Stomach (tissue), 8 donors: ENCODE measurements at regions not wholly inside any gene's neighbourhood (a gene's known extent, or its start where the extent isn't known, plus 50 kb on each side); places are given as distances from the start of the nearest gene placed in this dataset.

ENCODE experiments used
- DNase-seq, 2 donors: peaks; one replicate each; pipeline versions ENCODE4 v3.0.0 to v3.0.0-alpha.2; 2013 to 2019
- H3K27ac ChIP-seq, 5 donors: fragments of 200-600 bp in 4 of 5; sonication (generic) in 4 of 5; one replicate each; pipeline ENCODE4 v1.5.1; 2013 to 2019; ENCODE audit warnings: mild to moderate bottlenecking in 1 of 5, moderate library complexity in 1 of 5
- H3K27me3 ChIP-seq, 3 donors: fragments of 200-600 bp; sonication (generic); one replicate each; pipeline ENCODE4 v1.5.1; 2017 to 2019; ENCODE audit warnings: mixed run types in 1 of 3
- H3K36me3 ChIP-seq, 4 donors: fragments of 200-600 bp; sonication (generic); 1 replicate in 3 of 4; 2 replicates in 1 of 4; pipeline ENCODE4 v1.5.1; 2016 to 2019
- H3K4me1 ChIP-seq, 4 donors: fragments of 200-600 bp; sonication (generic); one replicate each; pipeline ENCODE4 v1.5.1; 2016 to 2019
- H3K4me3 ChIP-seq, 4 donors: fragments of 200-600 bp; sonication (generic) in 3 of 4; one replicate each; pipeline ENCODE4 v1.5.1; 2016 to 2019; ENCODE audit warnings: mild to moderate bottlenecking in 1 of 4
- H3K9me3 ChIP-seq, 4 donors: fragments of 200-600 bp; sonication (generic); one replicate each; pipeline ENCODE4 v1.5.1; 2016 to 2019
- EP300 ChIP-seq: sonication (generic); formaldehyde crosslinking; IDR thresholded peaks from one replicate; pipeline ENCODE4 v1.6.1; 2017; ENCODE audit warnings: antibody characterized with exemption
- POLR2A ChIP-seq, 4 donors: fragments of 450-650 bp; IDR thresholded peaks; one replicate each; pipeline ENCODE4 v1.6.1; 2016; ENCODE audit warnings: antibody characterized with exemption in 4 of 4, control low read depth in 2 of 4, mild to moderate bottlenecking in 1 of 4, moderate library complexity in 1 of 4
- POLR2AphosphoS5 ChIP-seq, 3 donors: sonication (generic); formaldehyde crosslinking; IDR thresholded peaks; one replicate each; pipeline ENCODE4 v1.6.1; 2016; ENCODE audit warnings: antibody characterized with exemption in 3 of 3
- WGBS, 5 donors: extraction: QIAGEN DNeasy Blood & Tissue Kit in 3 of 5; methylation state at CpG; one replicate each; pipeline versions ENCODE4 v1.1.5 to v1.1.7; 2013 to 2018; 5-methylcytosine and 5-hydroxymethylcytosine counted together
- intact Hi-C: fragments of 100-400 bp; cut with DNase I; formaldehyde crosslinking; loops from one replicate; pipeline ENCODE4 v1.15.1; 2023; ENCODE audit warnings: low total_unique reads
- TF ChIP-seq, protein P1 (sequence below), 7 experiments: fragments of 450-650 bp in 4 of 7; fragments of 200-600 bp in 3 of 7; sonication (generic) in 3 of 7; IDR thresholded peaks; one replicate each; pipeline ENCODE4 v1.5.1; 2016 to 2019; ENCODE audit warnings: antibody characterized with exemption in 7 of 7, control low read depth in 2 of 7, mild to moderate bottlenecking in 1 of 7
- donor health status: healthy with polysubstance abuse.
- donor health status: Bipolar disorder and iron deficiency.
- donor health status: healthy.

DNA sequence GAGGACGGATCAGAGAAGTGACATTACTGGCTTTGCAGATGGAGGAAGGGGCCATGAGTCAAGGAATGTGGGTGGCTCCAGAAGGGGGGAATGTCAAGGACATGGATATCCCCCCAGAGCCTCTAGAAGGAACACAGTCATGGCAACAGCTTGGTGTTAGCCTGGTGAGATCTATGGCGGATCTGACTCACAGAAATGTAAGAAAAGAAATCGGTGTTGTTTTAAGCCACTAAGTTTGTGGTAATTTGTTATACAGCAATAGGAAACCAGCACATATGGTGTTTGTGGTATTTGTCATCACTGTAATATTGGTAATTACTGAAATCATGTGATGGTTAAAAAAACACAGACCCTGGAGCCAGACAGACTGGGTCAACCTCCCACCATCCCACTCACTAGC lies 236.2 kb downstream of the SETD4 start:
- Histone ChIP-seq H3K4me1 (no peaks in the 10 kb centered on the region), H3K36me3 (no peaks in the 10 kb centered on the region), H3K27me3 (peaks cover 0 to 3% (median 0%) of the 10 kb centered on the region in 3 donors), H3K27ac (no peak overlapping the region), H3K9me3 (no peaks in the 10 kb centered on the region), H3K4me3 (no peak overlapping the region)
- intact Hi-C loops: no loop called here
- DNase-seq: no peak
- WGBS, 5 donors: 69 to 97% (median 92%) methylated on average over 3 of the region's 3 CpGs
- TF ChIP-seq, protein P1, sequence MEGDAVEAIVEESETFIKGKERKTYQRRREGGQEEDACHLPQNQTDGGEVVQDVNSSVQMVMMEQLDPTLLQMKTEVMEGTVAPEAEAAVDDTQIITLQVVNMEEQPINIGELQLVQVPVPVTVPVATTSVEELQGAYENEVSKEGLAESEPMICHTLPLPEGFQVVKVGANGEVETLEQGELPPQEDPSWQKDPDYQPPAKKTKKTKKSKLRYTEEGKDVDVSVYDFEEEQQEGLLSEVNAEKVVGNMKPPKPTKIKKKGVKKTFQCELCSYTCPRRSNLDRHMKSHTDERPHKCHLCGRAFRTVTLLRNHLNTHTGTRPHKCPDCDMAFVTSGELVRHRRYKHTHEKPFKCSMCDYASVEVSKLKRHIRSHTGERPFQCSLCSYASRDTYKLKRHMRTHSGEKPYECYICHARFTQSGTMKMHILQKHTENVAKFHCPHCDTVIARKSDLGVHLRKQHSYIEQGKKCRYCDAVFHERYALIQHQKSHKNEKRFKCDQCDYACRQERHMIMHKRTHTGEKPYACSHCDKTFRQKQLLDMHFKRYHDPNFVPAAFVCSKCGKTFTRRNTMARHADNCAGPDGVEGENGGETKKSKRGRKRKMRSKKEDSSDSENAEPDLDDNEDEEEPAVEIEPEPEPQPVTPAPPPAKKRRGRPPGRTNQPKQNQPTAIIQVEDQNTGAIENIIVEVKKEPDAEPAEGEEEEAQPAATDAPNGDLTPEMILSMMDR (IDR thresholded peaks at IDR 0.05): no peak
- TF ChIP-seq POLR2A (IDR thresholded peaks at IDR 0.05): no peak
- TF ChIP-seq POLR2AphosphoS5 (IDR thresholded peaks at IDR 0.05): no peak
- TF ChIP-seq EP300: no peak

DNA sequence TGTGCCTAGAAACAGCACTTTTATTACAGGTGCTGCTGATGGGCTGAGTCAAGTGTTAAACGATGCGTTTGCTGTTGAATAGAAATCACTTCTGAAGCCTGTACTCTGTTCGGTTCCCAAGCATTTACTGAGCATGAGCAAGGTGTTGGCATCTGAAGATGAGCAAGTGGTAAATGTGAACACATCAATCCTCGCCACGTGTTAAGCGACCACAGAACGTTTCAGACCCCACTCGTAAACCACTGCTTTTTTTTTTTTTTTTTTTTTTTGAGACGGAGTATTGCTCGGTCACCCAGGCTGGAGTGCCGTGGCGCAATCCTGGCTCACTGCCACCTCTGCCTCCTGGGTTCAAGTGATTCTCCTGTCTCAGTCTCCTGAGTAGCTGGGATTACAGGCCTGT lies 241.2 kb downstream of the SETD4 start:
- TF ChIP-seq, protein P1 (IDR thresholded peaks at IDR 0.05): no peak
- TF ChIP-seq EP300: no peak
- no peak for TF ChIP-seq POLR2AphosphoS5 (IDR thresholded peaks at IDR 0.05)
- no peak for TF ChIP-seq POLR2A (IDR thresholded peaks at IDR 0.05)
- WGBS, 5 donors: 86 to 93% (median 90%) methylated on average over 12 of the region's 12 CpGs
- no peaks in the 10 kb centered on the region for H3K36me3 ChIP-seq

GRCh38 chr21:35818597-35818996 lies 241.7 kb downstream of the SETD4 start:
- no peak overlapping the region for H3K27ac ChIP-seq
- H3K27me3 ChIP-seq: no peaks in the 10 kb centered on the region
- no peak overlapping the region for H3K4me3 ChIP-seq
- no peaks in the 10 kb centered on the region for H3K4me1 ChIP-seq
- TF ChIP-seq POLR2AphosphoS5 (IDR thresholded peaks at IDR 0.05): no peak
- TF ChIP-seq, protein P1 (IDR thresholded peaks at IDR 0.05): no peak
- no peak for TF ChIP-seq EP300
- no peak for TF ChIP-seq POLR2A (IDR thresholded peaks at IDR 0.05)
- 85 to 89% (median 86%) methylated on average over 8 of the region's 8 CpGs for WGBS, 5 donors
- intact Hi-C loops: no loop called here
- H3K36me3 ChIP-seq: no peaks in the 10 kb centered on the region
- no peaks in the 10 kb centered on the region for H3K9me3 ChIP-seq
- DNase-seq: no peak

More for the DNA sequence above, 241.2 kb downstream of the SETD4 start:
- H3K27ac ChIP-seq: no peak overlapping the region
- no peaks in the 10 kb centered on the region for H3K27me3 ChIP-seq
- no peak overlapping the region for H3K4me3 ChIP-seq
- no peak for DNase-seq
- intact Hi-C loops: no loop called here
- no peaks in the 10 kb centered on the region for H3K9me3 ChIP-seq
- no peaks in the 10 kb centered on the region for H3K4me1 ChIP-seq

- 78 to 87% (median 84%) methylated on average over 5 of the region's 5 CpGs for WGBS, 5 donors
- intact Hi-C loops: no loop called here
- no peak for DNase-seq
- Histone ChIP-seq H3K27me3 (no peaks in the 10 kb centered on the region), H3K4me3 (no peak overlapping the region), H3K9me3 (no peaks in the 10 kb centered on the region), H3K27ac (no peak overlapping the region), H3K4me1 (no peaks in the 10 kb centered on the region), H3K36me3 (no peaks in the 10 kb centered on the region)
- TF ChIP-seq, protein P1 (IDR thresholded peaks at IDR 0.05): no peak
- TF ChIP-seq POLR2A (IDR thresholded peaks at IDR 0.05): no peak
Observed at GRCh38 chr21:35814858-35815619, 245.3 kb downstream of the SETD4 start.
